ENCODE measurements at regions not wholly inside any gene's neighbourhood (a gene's known extent, or its start where the extent isn't known, plus 50 kb on each side); places are given as distances from the start of the nearest gene placed in this dataset.
A peak's percentile ranks its signal among the peaks of the same experiment; 100 is the strongest.

DNA sequence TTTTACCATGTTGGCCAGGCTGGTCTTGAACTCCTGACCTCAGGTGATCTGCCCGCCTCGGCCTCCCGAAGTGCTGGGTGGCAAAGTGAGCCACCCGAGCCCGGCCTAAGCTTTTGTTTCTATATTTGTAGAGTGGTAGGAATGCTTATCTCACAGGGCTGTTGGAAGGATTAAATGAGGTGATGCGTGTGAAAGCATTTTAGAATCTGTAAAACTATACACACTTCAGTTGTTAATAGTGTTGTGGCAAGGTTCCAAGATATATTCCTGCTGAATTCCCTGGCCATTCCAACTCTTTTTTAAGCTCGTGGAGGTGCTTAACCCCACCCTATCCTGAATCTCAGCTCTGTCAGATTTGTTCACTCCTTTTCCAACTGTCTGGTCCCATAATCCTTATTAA, 89.9 kb upstream of the AKIRIN2 start:
- ATAC-seq (no peak), DNase-seq (no peak)
- TF ChIP-seq, protein P1, sequence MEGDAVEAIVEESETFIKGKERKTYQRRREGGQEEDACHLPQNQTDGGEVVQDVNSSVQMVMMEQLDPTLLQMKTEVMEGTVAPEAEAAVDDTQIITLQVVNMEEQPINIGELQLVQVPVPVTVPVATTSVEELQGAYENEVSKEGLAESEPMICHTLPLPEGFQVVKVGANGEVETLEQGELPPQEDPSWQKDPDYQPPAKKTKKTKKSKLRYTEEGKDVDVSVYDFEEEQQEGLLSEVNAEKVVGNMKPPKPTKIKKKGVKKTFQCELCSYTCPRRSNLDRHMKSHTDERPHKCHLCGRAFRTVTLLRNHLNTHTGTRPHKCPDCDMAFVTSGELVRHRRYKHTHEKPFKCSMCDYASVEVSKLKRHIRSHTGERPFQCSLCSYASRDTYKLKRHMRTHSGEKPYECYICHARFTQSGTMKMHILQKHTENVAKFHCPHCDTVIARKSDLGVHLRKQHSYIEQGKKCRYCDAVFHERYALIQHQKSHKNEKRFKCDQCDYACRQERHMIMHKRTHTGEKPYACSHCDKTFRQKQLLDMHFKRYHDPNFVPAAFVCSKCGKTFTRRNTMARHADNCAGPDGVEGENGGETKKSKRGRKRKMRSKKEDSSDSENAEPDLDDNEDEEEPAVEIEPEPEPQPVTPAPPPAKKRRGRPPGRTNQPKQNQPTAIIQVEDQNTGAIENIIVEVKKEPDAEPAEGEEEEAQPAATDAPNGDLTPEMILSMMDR (IDR thresholded peaks at IDR 0.05) = no peak
- Histone ChIP-seq H3K9me3 (no peaks in the 10 kb centered on the region), H3K4me1 (ENCODE audit: low read depth) (no peaks in the 10 kb centered on the region), H3K36me3 (ENCODE audit: low read depth) (no peaks in the 10 kb centered on the region), H3K4me3 (no peak overlapping the region)
- intact Hi-C loops (cut with DNase I, micrococcal nuclease) = no loop called here

DNA sequence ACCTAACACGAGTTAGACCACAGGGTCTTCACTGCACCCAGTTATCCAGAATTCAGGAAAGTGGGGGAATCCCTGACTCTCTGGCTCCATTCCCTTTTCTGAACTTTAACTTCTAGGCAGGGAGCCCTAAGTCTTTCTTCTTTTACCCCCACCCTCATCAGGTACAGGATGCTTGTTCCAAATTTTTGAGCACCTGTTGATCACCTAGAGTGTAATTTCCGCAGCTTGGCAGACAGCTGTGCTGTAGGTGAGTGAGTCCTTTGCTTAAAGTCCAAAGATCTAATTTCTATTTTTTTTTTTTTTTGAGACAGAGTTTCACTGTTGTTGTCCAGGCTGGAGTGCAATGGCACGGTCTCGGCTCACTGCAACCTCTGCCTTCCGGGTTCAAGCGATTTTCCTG, 89.5 kb upstream of the AKIRIN2 start:
- Histone ChIP-seq H3K9me3 (no peaks in the 10 kb centered on the region), H3K36me3 (ENCODE audit: low read depth) (no peaks in the 10 kb centered on the region), H3K4me3 (no peak overlapping the region), H3K4me1 (ENCODE audit: low read depth) (no peaks in the 10 kb centered on the region)
- ATAC-seq (no peak), DNase-seq (no peak)
- TF ChIP-seq, protein P1 (IDR thresholded peaks at IDR 0.05) = no peak
- intact Hi-C loops (cut with DNase I, micrococcal nuclease) = no loop called here

DNA sequence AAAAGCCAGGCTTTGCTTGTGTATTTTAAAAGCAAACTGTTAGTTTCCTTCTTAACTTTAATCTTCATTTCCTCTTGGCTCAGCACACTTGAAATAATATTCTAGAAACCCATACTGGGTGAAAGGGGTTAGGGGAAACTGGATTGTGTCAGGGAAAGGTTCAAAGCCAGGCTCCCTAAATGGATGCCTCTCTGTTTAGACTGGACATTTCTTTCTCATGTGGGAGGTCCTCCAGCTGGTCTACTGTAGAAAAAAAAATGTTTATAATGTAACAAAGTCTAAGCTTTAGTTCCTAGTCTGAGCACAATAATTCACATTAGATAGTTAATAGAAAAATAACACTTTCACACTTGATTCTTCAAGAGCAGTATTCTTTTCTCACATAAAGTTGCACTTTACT, 89.0 kb upstream of the AKIRIN2 start:
- TF ChIP-seq, protein P1 (IDR thresholded peaks at IDR 0.05) = no peak
- ATAC-seq (no peak), DNase-seq (no peak)
- H3K4me3 ChIP-seq = no peak overlapping the region
- no peaks in the 10 kb centered on the region for H3K36me3 ChIP-seq (ENCODE audit: low read depth)
- no peaks in the 10 kb centered on the region for H3K4me1 ChIP-seq (ENCODE audit: low read depth)
- intact Hi-C loops (cut with DNase I, micrococcal nuclease) = no loop called here
- H3K9me3 ChIP-seq = no peaks in the 10 kb centered on the region

DNA sequence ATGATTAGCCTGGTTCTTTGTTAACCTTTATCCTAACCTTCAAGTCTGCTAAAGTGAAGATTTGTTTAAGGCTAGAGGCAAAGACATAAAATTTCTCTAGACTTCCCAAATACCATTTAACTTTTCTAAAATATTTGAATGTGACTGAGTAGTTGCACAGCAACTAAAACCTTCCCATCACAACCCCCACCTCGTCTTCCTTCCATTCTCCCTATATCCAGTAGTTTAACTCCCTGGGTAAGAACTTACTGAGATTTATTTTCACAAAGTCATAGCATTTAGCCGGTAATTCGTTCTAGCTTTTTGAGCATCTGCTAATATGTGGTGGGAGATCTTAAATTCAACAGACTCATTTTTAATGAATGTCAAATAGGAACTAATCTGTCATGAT, 87.9 kb upstream of the AKIRIN2 start:
- intact Hi-C loops (cut with DNase I, micrococcal nuclease) = no loop called here
- H3K4me3 ChIP-seq = no peak overlapping the region
- DNase-seq = no peak
- no peaks in the 10 kb centered on the region for H3K36me3 ChIP-seq (ENCODE audit: low read depth)
- H3K9me3 ChIP-seq = no peaks in the 10 kb centered on the region
- no peak for ATAC-seq
- TF ChIP-seq, protein P1 (IDR thresholded peaks at IDR 0.05) = no peak
- H3K4me1 ChIP-seq (ENCODE audit: low read depth) = no peaks in the 10 kb centered on the region

DNA sequence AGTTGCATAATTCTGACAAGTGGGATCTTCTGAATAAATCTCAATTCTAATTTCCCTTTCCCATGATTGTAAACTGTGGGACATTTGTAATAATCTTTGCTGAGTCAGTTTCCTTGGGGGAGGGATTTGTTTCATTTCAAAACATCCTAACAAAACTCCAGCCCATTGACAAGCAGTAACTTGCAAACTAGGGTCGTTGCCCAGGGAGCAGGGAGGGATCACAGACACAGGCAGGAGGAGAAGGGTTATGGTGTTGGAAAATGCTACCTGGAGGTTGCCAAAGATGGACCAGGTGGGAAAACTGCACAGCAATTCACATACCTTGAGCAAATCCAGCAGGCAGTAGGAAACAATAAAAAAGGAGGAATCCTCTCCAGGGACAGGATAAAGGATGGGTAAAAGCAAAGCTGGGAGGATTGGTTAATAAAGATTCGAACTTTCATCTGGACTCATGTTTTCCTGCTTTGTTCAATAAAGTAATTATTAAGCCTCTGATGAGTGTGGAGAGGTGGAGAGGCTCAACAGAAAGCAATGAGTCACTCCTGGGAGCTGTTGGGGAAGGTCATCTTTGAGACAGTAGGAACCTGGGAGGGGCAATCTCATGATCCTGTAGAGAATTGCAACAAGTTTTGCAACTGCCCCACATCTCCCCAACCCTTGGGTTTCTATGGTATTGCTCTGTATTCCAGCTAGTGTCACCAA, 87.3 kb upstream of the AKIRIN2 start:
- no peak for DNase-seq
- ATAC-seq = peak; percentile 79

More for the DNA sequence above, 87.3 kb upstream of the AKIRIN2 start:
- H3K4me1 ChIP-seq (ENCODE audit: low read depth) = no peaks in the 10 kb centered on the region
- intact Hi-C loops (cut with DNase I, micrococcal nuclease) = no loop called here
- TF ChIP-seq, protein P1 (IDR thresholded peaks at IDR 0.05) = no peak
- H3K36me3 ChIP-seq (ENCODE audit: low read depth) = no peaks in the 10 kb centered on the region
- H3K4me3 ChIP-seq = no peak overlapping the region
- H3K9me3 ChIP-seq = no peaks in the 10 kb centered on the region

Data from mucosa of descending colon (tissue), 3 donors.